Panc1 (cell line): ENCODE measurements at regions not wholly inside any gene's neighbourhood (a gene's known extent, or its start where the extent isn't known, plus 50 kb on each side); places are given as distances from the start of the nearest gene placed in this dataset.

Experiments
- ATAC-seq: fragments of 200-7000 bp; cut with Tn5 transposase; 2 replicates; pipeline ENCODE4 v1.9.1; 2020; ENCODE audit warnings: mild to moderate bottlenecking, moderate library complexity
- BruUV-seq: library from RNA; stranded (reverse); fragments of 400-500 nt; replicated peaks from 2 replicates; lab custom pipeline; 2021; lab: Mats Ljungman, UMichigan
- CTCF ChIA-PET: fragments of 300-600 bp; sonication (Branson Sonifier 250); formaldehyde crosslinking; loops from one replicate; lab custom pipeline; 2022; ENCODE audit warnings: antibody characterized with exemption; lab: Charles Lee
- POLR2A ChIA-PET: fragments of 300-600 bp; sonication (Branson Sonifier 250); formaldehyde crosslinking; loops from one replicate; lab custom pipeline; 2022; ENCODE audit warnings: antibody characterized with exemption; lab: Charles Lee
- DNase-seq: peaks from one replicate; pipeline ENCODE4 v3.0.0-alpha.2; 2010; ENCODE audit warnings: low read depth, low spot score
- H3K27ac ChIP-seq: 2 replicates; pipeline ENCODE4 v1.5.1; 2011; ENCODE audit warnings: mild to moderate bottlenecking, low read length, inconsistent platforms
- H3K27me3 ChIP-seq: fragments of 200-500 bp; sonication (Bioruptor generic); 2 replicates; pipeline ENCODE4 v1.6.0; 2014; ENCODE audit warnings: low read length, inconsistent platforms; ENCODE audit not compliant: control insufficient read depth, insufficient read depth
- H3K36me3 ChIP-seq: fragments of 200-500 bp; sonication (Bioruptor generic); 2 replicates; pipeline ENCODE4 v1.5.1; 2014; ENCODE audit warnings: inconsistent platforms, mild to moderate bottlenecking, low read length, moderate library complexity; ENCODE audit not compliant: control insufficient read depth, insufficient read depth
- H3K4me1 ChIP-seq: 2 replicates; pipeline ENCODE4 v1.5.1; 2011; ENCODE audit warnings: inconsistent platforms, mild to moderate bottlenecking, low read length, moderate library complexity; ENCODE audit not compliant: control insufficient read depth, insufficient read depth
- H3K4me3 ChIP-seq, 2 experiments: 2 replicates each; pipeline ENCODE4 v1.5.1; 2011 to 2012; ENCODE audit warnings: low read depth in 2 of 2, low read length in 2 of 2, mild to moderate bottlenecking in 2 of 2, inconsistent platforms in 1 of 2, moderate library complexity in 1 of 2
- H3K9me3 ChIP-seq: fragments of 200-500 bp; sonication (Bioruptor generic); 2 replicates; pipeline ENCODE4 v1.5.1; 2014; ENCODE audit warnings: low read depth, mild to moderate bottlenecking, inconsistent platforms, low read length, moderate library complexity; ENCODE audit not compliant: control insufficient read depth, insufficient read depth
- CTCF ChIP-seq: fragments of 450-650 bp; IDR thresholded peaks from 2 replicates; pipeline ENCODE4 v1.5.1; 2017; ENCODE audit warnings: mild to moderate bottlenecking
- POLR2AphosphoS5 ChIP-seq: IDR thresholded peaks from 2 replicates; pipeline ENCODE4 v1.6.1; 2012; ENCODE audit warnings: mild to moderate bottlenecking, low read depth, low read length, moderate library complexity
- REST ChIP-seq, 2 experiments: IDR thresholded peaks; 2 replicates each; pipeline ENCODE4 v1.6.1; 2011 to 2012; ENCODE audit warnings: low read depth in 2 of 2, control low read depth in 1 of 2, low read length in 1 of 2, mild to moderate bottlenecking in 1 of 2, moderate library complexity in 1 of 2; ENCODE audit not compliant: insufficient read depth in 1 of 2
- SIN3A ChIP-seq: IDR thresholded peaks from 2 replicates; pipeline ENCODE4 v1.6.1; 2012; ENCODE audit warnings: low read depth, mild to moderate bottlenecking, low read length, moderate library complexity, borderline replicate concordance; ENCODE audit not compliant: insufficient read depth
- TCF7L2 ChIP-seq: IDR thresholded peaks from 2 replicates; pipeline ENCODE4 v1.6.1; 2011; ENCODE audit warnings: mild to moderate bottlenecking, low read depth, low read length, inconsistent platforms
- in situ Hi-C: cut with HindIII; loops from 2 replicates; pipeline ENCODE4 v1.10.0; 2016; ENCODE audit warnings: low sequenced_read_pairs, low pct_unique_long_range_greater_than_20kb
- intact Hi-C: fragments of 100-400 bp; cut with micrococcal nuclease; formaldehyde crosslinking; loops from one replicate; pipeline ENCODE4 v1.10.0; 2022; ENCODE audit not compliant: unreplicated experiment

- Histone ChIP-seq H3K27ac (no peak overlapping the region), H3K4me1 (no peaks in the 10 kb centered on the region), H3K9me3 (no peaks in the 10 kb centered on the region), H3K27me3 (no peaks in the 10 kb centered on the region), H3K4me3 (no peak overlapping the region), H3K36me3 (no peaks in the 10 kb centered on the region)
- in situ Hi-C loops (no loop called here), intact Hi-C loops (no loop called here)
- TF ChIP-seq SIN3A: no peak
- TF ChIP-seq TCF7L2: no peak
- no peak for TF ChIP-seq REST (IDR thresholded peaks at IDR 0.05; ENCODE audit: insufficient read depth in 1 of 2, low read depth in 2 of 2, low read length in 1 of 2)
- no peak for TF ChIP-seq POLR2AphosphoS5
- no peak for TF ChIP-seq CTCF
- ChIA-PET CTCF (no interaction called here), POLR2A (no interaction called here)
- BruUV-seq: no TSS peak
- no peak for ATAC-seq
- no peak for DNase-seq
These were observed 741.4 kb upstream of the LRRTM4 start for GRCh38 chr2:78263571-78263970.

- ChIA-PET CTCF (no interaction called here), POLR2A (no interaction called here)
- H3K4me3 ChIP-seq: no peak overlapping the region
- DNase-seq: no peak
- no peaks in the 10 kb centered on the region for H3K4me1 ChIP-seq
- TF ChIP-seq TCF7L2: no peak
- TF ChIP-seq REST (IDR thresholded peaks at IDR 0.05; ENCODE audit: insufficient read depth in 1 of 2, low read depth in 2 of 2, low read length in 1 of 2): no peak
- intact Hi-C loops (no loop called here), in situ Hi-C loops (no loop called here)
- BruUV-seq: no TSS peak
- H3K27me3 ChIP-seq: no peaks in the 10 kb centered on the region
- no peak for ATAC-seq
- no peaks in the 10 kb centered on the region for H3K9me3 ChIP-seq
- H3K27ac ChIP-seq: no peak overlapping the region
- no peaks in the 10 kb centered on the region for H3K36me3 ChIP-seq
These were observed 742.0 kb upstream of the LRRTM4 start for GRCh38 chr2:78264130-78264529.
